GM19467 (cell line): ENCODE measurements at regions not wholly inside any gene's neighbourhood (a gene's known extent, or its start where the extent isn't known, plus 50 kb on each side); places are given as distances from the start of the nearest gene placed in this dataset.

Experiments used
- ATAC-seq: cut with Tn5 transposase; IDR thresholded peaks from one replicate; pipeline ENCODE4 v1.9.1; 2021; ENCODE audit warnings: mild to moderate bottlenecking, moderate library complexity; ENCODE audit not compliant: unreplicated experiment

DNA sequence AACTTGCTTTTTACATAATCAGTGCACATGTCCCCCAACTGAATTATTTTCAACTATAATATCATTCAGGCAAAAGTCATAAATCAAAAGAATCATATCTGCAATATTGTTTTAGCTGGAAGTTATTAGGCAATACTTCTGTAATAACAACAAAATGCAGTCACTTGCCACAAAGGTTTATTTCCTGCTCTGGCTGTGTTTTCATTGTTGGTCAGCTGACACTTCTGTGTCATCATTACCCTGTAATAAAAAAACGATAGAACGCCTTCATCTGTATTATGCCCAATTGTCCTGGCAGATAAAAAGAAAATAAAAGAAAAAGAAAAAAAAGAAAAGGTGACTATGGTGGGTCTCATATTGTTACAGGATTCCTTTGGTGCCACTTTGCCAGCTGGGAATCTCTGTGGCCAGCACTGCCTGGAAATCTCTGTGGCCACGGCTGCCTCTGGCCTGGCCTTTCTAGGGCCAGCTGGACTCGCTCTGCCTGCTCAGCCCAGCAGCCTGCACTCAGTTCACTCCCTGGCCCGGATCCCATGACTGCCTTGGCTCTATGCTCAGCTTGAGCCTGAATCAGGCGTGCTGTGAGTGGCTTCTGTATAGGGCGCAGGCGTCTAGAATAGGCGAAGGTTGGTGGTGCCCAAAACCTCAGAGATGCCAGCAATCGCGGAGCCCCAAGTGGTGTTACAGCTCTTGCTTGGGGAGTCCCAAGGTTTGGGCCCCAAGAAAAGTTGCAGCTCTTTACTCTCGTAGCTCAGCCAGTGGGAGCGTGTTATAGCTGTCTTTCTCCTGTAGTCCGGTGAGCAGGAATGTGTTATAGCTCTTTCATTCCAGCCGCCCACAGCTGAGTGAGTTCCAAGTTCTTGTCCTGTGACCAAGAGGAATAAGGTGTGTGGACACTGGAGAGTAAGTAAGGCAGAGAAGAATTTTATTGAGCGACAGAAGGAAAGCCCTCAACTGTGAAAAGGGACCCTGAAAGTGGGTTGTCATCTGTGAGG is 1227.1 kb downstream of the SLITRK1 start:
- ATAC-seq: no peak

DNA sequence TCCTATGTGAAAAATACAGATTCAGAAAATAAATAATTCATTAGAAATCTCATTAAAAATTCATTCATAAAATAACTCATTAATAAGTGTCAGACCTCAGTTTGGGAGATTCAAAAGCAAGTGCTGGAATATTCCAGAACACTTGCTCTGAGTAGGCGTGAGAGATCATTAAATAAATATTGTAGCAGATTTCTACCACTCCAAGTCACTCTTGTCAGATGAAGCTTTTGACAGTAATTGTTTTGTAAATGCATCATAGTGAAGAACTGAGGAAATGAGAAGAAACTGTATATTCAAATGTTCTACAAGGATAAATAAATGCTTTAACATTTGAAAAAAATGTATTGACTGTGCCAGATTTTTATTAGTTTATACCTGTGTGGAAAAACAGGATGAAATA is 1228.1 kb downstream of the SLITRK1 start:
- ATAC-seq: no peak

DNA sequence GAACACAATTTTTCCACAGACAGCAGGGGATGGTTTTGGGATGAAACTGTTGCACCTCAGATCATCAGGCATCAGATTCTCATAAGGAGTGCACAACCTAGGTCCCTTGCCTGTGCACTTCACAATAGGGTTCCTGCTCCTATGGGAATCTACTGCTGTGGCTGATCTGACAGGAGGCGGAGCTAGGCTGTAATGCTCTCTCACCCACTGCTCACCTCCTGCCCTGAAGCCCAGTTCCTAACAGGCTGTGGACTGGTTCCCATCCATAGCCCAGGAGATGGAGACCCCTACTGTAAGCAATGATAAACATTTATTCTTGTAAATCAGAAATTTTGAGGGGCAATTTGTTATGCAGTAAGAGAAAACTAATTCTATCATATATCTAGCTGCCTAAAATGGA is 1234.7 kb downstream of the SLITRK1 start:
- ATAC-seq: no peak

DNA sequence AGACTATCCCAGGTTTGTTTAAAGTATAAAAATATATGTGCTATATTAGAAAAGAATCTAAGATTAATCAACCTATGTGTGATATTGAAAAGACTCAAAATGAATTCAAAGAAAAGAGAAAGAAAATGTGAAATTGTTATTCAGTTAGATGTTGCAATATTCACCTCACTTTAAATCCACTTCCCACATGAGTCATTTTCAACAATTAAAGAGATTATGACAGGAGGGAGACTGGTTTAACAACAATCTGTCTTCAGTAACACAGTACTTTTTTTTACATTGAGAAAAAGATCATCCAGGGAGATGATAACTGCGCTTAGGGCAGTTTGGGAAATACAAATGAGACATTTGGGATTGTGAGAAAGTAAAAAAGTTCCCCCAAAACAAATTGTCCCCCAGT is 1246.2 kb downstream of the SLITRK1 start:
- no peak for ATAC-seq

DNA sequence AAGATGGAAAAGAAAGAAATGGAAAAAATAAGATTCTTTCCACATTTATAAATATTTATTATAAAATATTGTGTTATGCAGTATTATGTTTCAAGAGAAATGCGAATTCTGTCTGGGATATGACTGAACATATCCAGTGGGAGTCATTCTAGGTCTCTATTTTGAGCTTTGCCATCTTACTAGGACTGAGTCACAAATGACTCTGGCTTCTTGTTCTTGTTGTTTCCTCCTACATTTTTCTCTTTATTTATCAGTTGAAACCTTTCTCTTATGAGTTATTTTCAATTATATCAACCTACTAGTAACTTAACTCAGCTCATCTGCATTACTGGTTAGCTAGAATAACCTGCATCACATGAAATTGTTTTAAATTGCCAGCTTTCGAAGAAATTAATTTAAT is 1247.3 kb downstream of the SLITRK1 start:
- ATAC-seq: no peak

DNA sequence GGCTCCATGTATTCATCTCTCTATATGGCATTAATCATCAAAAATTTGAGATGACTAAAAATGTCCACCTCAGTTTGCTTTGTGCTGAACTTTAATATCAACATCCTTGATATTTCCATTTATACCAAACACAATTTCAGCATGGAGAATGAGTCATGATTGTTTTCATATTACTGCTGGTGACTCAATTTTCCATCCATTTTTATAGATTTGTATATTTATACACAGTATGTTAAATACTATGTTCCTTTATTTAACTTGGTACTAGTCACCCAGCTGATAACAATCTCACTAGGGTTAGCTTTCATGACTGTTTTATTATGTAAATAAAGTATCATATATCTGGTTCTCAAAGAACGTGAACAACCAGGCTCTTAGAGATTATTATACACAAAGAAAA is 1255.1 kb downstream of the SLITRK1 start:
- no peak for ATAC-seq

DNA sequence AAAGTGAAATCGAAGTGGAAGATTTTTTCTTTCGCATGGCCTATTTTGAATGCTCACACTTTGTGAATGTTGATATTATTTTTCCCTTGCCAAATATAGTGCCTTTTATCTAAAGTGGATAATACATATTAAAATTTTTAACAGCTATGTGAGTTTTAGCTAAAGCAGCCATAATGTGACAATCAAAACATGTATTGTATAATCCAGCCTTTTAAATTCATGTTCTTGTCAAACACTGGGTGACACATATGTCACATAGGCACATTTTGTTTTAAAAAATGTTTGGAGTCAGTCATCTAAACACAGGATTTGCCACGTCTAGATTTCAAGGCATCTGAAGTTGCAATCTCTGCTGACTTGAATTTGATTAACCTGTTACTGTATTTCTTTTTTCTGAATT is 1256.6 kb downstream of the SLITRK1 start:
- ATAC-seq: no peak

DNA sequence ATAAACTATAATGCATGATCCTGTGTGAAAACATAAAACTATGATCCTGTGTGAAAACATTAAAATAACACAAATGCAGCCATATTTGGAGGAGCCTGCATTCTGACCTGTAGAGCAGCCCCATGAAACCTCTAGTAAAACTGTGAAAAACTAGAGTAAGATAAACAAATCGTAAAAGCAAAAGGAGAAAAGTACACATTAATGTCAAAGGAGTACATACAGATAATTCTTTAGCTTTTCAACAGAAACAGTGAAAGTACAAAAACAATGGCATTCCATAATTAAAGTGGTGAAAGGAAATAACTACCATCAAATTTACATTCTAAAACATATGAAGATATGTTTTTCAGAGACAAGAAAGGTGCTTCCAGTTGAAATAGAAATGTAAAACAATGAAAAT is 1267.2 kb downstream of the SLITRK1 start:
- no peak for ATAC-seq

DNA sequence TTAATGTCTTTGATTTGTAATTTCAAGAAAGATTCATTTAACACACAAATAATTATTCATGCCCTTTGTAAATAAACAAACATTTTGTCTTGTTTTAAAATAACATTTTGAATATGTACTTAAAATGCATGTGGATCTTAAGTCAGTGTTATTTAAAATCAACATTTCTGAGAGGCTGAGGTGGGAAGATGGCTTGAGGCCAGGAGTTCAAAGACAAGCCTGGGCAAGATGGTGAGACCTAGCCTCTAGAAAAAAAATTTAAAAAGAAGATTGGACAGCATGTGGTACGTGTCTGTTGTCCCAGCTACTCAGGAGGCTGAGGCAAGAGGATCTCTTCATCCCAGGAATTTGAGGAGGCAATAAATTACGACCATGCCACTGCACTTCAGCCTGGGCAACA is 1268.2 kb downstream of the SLITRK1 start:
- no peak for ATAC-seq

DNA sequence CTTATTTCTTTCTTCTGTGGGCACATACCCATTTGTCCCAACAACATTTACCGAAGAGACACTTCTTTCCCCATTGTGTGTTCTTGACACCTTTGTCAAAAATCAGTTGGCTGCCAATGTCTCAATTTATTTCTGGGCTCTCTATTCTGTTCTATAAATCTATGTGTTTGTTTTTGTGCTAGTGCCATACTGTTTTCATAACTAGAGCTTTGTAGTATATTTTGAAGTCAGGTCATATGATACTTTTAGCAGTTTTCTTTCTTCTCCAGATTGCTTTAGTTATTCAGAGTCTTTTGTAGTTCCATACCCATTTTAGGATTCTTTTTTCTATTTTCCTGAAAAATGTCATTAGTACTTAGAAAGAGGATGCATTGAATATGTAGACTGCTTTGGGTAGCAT is 1276.3 kb downstream of the SLITRK1 start:
- ATAC-seq: no peak

DNA sequence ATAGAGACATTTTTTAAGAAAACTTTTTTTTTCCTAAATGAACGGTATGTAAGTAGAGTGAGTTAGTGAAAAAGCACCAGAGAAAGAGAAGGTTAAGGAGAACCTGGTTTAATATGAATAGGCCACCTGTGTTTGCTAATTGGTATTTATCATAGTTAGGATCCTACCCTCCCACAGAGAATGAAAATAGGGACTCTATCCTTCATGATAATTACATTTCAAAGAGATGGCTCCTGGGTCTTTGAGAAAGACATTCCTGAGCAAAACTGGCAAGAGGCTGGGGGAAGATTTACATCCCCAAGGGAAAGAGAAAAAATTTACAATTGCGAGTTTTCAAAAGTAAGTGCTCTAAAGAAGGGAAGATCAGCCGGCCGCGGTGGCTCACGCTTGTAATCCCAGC is 1284.5 kb downstream of the SLITRK1 start:
- no peak for ATAC-seq

DNA sequence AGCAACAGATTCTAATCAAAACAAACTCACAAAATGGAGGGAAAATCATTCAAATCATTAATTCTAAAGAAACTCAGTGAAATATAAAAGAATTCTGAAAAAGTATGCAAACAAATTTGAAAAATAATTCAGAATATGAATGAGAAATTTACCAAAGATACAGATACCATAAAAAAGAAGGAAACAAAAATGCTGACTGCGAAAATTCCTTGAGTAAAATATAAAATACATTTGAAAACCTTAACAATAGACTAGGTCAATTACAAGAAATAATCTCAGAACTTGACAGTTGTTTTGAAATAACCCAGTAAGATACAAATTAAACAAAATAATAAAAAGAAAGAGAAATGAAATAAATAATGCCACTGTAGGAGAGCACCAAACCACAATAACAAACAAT is 1289.0 kb downstream of the SLITRK1 start:
- ATAC-seq: no peak

DNA sequence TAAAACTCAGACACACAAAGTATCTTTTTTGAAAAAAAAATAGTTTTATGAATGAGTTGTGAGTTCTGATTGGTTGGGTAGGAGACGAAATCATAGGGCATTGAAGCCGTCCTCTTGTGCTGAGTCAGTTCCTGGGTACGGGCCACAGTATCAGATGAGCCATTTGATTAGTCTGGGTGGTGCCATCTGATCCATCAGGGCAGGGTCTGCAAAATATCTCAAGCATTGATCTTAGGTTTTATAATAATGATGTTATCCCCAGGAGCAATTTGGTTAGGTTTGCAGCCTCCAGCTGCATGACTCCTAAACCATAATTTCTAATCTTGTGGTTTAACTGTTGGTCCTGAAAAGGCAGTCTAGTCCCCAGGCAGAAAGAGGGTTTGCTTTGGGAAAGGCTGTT is 1310.6 kb downstream of the SLITRK1 start:
- ATAC-seq: no peak

DNA sequence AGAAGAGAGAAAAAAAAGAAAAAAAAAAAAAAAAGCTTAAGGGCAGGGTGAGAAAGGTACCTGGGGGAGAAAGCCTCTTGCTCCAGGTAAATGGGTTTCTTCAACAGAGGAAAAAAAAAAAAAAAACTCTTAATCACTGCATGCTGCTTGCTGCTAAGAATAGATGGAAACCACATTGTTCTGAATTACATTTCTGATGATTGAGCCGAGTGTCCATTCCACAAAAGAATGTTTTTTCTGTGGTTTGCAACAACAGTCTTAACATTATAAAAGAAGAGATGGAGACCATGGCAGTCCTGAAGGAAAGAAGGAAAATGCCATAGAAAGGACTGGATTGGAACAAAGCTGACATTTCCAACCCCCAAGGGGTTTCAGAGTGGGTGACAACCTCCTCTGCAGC is 1312.7 kb downstream of the SLITRK1 start:
- no peak for ATAC-seq

DNA sequence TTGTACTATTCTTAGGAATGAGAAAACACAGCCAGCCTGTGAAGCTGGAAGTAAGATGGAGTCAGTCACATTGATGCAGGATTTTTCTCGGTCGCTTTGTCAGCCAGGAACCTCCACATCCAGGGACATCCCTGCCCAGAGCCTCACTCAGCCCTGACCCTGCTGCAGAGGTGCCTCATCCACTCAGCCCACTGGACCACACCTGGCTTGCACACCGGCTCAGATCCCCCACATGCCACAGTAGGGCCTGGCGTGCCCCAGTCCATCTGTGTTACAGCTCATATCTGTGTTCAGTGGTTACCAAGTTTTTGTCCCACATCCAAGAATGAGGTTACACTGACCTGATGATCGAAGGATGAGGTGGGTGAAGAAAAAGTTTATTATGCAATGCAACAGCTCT is 1315.4 kb downstream of the SLITRK1 start:
- ATAC-seq: no peak

DNA sequence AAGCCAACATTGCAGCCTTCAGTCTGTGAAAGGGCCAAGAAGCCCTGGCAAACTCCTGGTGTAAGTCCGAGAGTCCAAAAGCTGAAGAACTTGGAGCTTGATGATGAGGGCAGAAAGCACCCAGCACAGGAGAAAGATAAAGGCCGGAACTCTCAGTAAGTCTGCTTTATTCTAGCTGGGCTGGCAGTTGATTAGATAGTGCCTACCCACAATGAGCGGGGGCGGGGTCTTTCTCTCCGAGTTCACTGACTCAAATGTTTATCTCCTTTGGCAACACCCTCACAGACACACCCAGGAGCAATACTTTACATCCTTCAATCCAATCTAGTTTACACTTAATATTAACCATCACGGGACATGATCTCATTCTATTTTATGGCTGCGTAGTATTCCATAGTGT is 1317.1 kb downstream of the SLITRK1 start:
- ATAC-seq: no peak

DNA sequence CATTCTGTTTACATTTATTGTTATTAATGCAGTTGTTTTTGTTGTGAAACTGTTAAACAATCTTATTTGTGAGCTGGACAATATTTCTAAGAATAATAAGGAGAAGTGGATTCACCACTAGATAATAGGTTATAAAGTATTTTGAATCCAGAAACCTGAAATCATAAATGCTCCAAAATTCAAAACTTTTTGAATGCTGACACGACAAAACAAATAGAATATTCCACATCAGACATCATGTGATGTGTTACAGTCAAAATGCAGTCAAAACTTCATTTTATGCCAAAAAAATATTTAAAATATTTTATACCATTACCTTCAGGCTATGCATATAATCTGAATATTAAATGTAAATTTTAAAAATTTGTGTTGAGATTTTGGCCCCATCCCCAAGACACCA is 1321.4 kb downstream of the SLITRK1 start:
- ATAC-seq: no peak

DNA sequence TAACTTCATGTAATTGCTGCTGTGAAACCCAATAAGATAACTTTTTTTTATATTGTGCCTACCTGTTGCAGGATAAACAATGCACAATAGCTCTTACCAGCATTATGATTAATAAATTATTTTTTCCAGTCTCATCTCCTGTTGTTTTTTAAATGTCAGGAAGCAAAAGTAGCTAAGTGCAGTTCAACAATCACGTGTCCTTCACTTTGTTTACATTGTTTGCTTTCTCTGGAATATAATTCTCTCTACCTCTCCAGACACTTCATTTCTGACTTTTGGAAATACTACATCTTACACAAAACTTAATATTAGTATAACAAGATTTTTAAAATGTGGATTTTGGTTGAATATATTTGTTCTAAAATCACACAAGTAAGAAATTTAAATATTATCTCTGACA is 1359.4 kb downstream of the SLITRK1 start:
- no peak for ATAC-seq

DNA sequence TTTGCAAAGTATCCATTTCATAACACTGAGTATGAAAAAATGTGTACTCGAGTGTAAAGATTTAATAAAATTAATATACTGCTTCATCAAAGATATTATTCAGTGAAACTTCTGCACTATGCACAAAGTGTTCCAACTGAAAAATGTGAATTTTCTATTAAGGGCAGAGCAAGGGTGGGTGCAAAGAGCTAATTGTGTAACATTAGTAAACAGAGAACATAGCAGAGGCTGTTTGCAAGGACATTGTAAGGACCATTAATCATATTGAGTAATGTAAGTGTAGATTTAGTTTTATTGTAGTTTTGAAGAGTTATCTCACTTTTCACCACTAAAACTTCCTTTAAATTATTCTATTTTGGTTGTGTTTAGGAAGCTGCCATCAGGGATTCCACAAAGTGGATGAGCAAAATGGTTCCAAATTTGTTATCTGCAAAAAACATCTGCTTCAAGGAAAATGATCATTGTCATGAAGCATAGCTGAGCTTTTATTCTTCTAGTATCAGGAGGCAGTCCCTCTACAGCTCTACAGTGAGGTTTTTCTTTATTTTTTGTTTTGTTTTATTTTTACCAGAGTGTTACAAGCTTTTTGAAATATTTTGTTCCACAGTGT is 1375.4 kb downstream of the SLITRK1 start:
- ATAC-seq: no peak

DNA sequence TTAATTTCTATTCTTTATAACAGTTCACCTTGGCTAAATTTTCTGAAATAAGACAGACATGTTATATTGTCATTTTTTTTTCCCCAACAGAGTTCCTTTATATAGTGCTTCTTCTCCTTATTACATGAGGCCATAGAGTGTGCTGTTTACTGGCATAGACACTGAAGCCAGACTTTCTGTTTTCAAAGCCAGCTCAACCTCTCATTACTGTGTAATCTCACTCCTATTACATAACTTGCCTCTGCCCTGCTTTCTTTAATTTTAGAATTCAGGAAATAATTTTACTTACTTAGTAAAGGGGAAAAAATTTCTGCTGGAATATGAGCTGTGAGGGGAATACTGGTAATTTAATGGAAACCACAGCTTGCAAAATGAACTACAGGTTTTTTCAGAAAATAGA is 1380.4 kb downstream of the SLITRK1 start:
- no peak for ATAC-seq

DNA sequence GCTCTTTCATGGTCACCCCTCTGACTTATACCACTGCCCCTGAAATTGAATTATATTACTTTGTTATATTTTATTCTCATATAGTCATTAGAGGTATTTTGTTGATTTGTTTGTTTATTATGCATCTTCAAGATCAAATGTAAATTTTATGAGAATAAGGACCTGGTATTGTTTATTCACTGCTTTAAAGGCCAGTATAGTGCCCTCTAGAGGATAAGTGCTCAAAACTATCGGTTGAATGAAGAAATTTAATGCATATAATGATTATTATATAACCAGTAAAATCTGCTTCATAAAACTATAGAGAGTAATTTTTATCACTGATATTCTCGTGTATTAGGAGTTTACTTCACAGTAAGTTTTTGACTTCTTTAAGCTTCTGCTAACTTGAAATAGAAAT is 1401.9 kb downstream of the SLITRK1 start:
- ATAC-seq: no peak

DNA sequence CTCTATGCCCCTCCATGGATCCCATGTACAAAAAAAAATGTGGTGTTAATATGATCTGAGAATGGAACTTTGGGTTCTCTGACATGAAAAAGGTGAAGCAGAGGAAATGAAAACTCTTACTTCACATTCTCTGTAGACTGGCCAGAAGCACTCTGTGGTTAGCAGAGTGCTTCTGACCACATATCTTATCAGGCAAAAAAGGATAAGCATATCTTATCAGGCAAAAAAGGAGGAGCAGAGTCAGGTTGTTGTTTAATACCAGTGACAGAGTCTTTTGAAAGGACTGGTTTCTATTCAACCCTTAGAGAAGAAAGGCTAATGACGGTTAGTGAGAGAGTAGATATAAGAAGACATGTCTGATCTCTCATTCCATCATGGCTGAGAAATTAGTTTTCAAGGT is 1404.8 kb downstream of the SLITRK1 start:
- no peak for ATAC-seq
